Astrocyte of the spinal cord (primary cell): ENCODE measurements at regions not wholly inside any gene's neighbourhood (a gene's known extent, or its start where the extent isn't known, plus 50 kb on each side); places are given as distances from the start of the nearest gene placed in this dataset.

Experiments used
- DNase-seq: peaks from one replicate; pipeline ENCODE4 v3.0.0; 2011; ENCODE audit warnings: low read depth, low spot score
- H3K4me3 ChIP-seq: 2 replicates; pipeline ENCODE4 v1.5.1; 2011; ENCODE audit warnings: low read depth, mild to moderate bottlenecking, low read length, moderate library complexity
- CTCF ChIP-seq: IDR thresholded peaks from 2 replicates; pipeline ENCODE4 v1.5.1; 2012; ENCODE audit warnings: low read depth, mild to moderate bottlenecking, low read length, inconsistent platforms
- in situ Hi-C: cut with HindIII; loops from 2 replicates; pipeline ENCODE4 v1.10.0; 2017; ENCODE audit warnings: low sequenced_read_pairs

GRCh38 chr18:25662272-25662671 lies 310.3 kb upstream of the ZNF521 start:
- no peak overlapping the region for H3K4me3 ChIP-seq
- no peak for DNase-seq
- in situ Hi-C loops: no loop called here
- no peak for TF ChIP-seq CTCF

- no peak for TF ChIP-seq CTCF
- DNase-seq: no peak
- in situ Hi-C loops: no loop called here
- no peak overlapping the region for H3K4me3 ChIP-seq
These were observed 309.9 kb upstream of the ZNF521 start for GRCh38 chr18:25661831-25662230.

GRCh38 chr18:25659541-25659940 lies 307.6 kb upstream of the ZNF521 start:
- no peak for DNase-seq
- no peak overlapping the region for H3K4me3 ChIP-seq
- no peak for TF ChIP-seq CTCF
- in situ Hi-C loops: no loop called here

- no peak overlapping the region for H3K4me3 ChIP-seq
- no peak for TF ChIP-seq CTCF
- no peak for DNase-seq
- in situ Hi-C loops: no loop called here
These were observed 306.5 kb upstream of the ZNF521 start for GRCh38 chr18:25658476-25658875.

GRCh38 chr18:25651553-25651952 lies 299.6 kb upstream of the ZNF521 start:
- DNase-seq: no peak
- no peak overlapping the region for H3K4me3 ChIP-seq
- TF ChIP-seq CTCF: no peak
- in situ Hi-C loops: no loop called here

GRCh38 chr18:25650201-25650941 lies 298.4 kb upstream of the ZNF521 start:
- in situ Hi-C loops: no loop called here
- peak; percentile 96 for DNase-seq
- no peak for TF ChIP-seq CTCF
- no peak overlapping the region for H3K4me3 ChIP-seq
